Mucosa of gallbladder (tissue), 1 donor: ENCODE measurements at regions not wholly inside any gene's neighbourhood (a gene's known extent, or its start where the extent isn't known, plus 50 kb on each side); places are given as distances from the start of the nearest gene placed in this dataset.

ENCODE experiments used
- DNase-seq: peaks from one replicate; pipeline ENCODE4 v3.0.0-alpha.2; 2020; ENCODE audit warnings: low spot score
- donor health status: DM: no; HTN: no; CAD: no.

- DNase-seq = no peak
Measured at GRCh38 chr10:71069909-71070666, 142.3 kb upstream of the UNC5B start.

DNA sequence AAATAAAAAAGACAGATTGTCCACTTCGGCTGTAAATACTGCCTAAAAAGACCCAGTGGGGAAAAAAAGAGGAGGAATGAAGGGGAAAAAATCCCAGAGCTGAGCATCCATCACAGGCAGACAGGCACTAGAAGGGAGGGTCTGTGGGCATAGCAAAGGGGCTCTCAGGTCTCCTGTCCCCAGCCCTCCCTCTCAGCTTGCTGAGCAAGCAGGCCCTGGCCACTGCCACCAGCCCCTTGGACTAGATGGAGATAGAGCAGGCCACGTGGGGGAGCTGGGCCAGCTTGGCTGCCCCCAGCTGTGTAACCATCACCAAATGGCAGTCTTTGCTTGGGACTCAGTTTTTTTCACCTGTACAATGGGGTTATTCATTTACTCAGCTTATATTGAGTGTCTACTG is 141.6 kb upstream of the UNC5B start:
- DNase-seq = no peak

DNA sequence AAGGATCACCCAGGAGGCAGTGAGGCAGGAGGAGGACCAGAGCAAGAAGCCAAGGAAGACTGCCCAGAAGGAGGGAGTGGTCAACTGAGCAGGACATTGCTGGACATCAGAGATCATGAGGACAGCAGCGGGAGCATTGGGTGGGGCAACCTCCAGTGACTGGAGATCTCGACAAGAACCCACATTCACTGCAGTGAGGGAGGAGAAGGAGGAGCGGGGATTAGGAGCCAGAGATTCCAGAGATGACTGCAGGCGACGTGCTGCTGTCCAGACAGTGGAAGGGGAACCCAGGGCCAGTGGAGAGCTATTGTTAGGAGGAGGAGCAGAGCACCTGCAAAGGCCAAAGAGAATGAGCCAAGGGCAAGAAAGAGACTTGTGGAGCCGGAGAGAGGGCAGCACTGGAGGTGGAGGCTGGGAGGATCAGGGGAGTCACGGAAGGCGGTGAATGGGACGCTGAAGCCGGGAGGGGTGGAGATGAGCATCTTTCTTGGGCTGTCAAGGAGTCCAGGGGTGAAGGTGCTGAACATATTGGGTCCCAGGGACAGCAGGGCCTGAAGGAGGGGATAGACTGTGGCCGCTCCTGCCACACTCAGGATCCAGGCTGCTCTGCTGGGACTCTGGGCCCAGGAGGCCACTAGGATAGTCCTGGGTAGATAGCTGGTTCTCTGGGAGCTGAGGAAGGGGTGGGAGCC is 140.1 kb upstream of the UNC5B start:
- no peak for DNase-seq

GRCh38 chr10:71072823-71073210 is 139.6 kb upstream of the UNC5B start:
- DNase-seq = no peak

DNA sequence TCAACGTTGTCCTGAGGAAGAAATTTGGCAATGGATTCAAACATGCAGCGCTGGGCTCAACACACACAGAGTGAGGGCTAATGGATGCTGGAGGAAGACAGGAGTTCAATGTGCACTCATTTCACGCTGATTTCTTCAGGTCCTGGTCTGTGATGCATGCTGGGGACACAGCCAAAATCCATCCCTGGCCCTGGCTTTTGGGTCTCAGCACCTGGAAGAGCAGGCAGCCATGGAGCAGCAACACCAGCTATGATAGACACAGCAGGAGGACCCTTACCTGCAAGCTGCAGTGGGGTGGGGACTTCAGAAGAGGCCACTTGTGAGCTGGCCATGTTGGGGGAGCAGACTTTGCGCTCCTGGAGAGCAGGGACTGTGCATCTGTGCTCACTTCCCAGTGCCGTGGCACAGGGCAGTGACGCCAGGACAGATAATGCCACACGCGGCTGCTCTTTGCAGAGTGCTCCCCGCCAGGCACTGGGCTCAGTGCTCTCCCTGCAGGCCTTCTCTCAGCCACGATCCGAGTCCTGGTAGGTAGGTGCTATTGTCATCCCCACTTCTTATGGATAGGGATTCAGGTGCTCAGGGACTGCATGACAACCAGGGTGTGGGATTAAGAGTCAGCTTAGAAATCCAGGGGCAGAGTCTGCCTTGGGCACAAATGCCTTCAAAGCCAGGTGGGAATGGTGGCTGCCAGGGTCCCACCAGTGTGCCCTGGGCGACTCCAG is 138.8 kb upstream of the UNC5B start:
- DNase-seq = no peak

- no peak for DNase-seq
Measured at GRCh38 chr10:71074176-71074755, 138.1 kb upstream of the UNC5B start.

DNA sequence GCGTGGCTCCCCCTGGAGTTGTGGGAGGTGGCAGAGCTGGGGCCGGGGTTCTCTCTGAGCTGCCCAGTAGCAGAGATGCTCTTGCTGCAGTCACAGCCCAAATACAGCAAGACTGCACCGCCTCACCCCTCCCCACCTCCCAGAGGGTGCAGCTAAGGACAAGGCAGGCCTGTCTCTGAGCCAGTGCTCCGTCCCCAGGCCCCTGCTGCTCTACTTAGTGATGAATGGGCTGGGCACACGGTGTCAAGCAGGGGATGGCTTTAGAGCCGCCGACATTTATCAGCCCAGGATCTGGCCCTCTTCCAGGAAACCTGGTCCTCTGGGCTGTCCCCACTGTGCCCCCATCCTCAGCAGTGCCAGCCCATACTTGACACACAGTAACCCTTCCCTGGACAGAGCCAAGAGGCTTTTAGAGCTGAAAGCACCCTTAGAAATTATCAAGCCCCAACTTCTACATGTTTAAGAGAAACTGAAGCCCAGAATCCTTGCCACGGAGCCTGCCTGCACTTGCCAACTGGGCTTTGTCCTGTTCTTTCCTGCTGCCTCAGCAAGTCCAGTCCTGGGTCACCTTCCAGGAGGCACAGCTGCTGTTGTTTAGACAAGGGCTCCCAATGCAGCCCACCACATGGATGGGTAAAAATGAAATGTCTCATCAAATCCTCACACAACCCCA is 137.1 kb upstream of the UNC5B start:
- DNase-seq = no peak

- no peak for DNase-seq
Measured at GRCh38 chr10:71075759-71076472, 136.5 kb upstream of the UNC5B start.

DNA sequence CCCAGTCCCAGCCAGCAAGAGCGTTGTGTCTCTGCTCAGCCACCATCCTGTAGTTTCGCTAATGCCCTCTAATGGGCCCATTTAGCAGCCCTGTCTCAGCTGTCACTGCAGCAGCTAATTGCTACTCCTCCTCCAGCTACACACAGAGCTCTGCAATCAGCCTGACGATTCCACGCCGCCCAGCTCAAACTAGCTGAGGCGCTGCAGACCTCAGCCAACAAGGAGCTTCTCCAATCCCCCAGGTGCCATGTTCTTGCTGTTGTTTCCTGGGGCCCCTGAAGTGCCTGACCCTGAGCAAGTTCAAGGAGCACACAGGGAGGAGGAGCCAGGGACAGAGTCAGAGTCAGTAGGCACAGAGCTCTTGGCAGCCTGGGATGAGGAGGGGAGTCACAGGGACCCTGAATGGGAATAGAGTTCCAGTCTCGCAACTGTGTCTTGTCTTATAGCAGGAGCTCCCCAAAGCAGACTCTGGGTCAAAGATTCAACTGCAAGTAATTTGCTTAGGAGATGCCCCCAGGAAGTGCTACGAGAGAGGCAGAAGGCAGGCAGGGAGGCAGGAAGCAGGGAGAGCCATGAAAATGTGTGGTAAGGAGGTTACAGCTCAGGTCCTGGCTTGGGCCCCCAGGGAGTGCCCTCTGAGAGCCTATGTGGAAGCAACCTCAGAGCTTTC is 135.8 kb upstream of the UNC5B start:
- no peak for DNase-seq

- DNase-seq = no peak
Measured at GRCh38 chr10:71077143-71077581, 135.2 kb upstream of the UNC5B start.

GRCh38 chr10:71077796-71078453 is 134.4 kb upstream of the UNC5B start:
- DNase-seq = no peak

DNA sequence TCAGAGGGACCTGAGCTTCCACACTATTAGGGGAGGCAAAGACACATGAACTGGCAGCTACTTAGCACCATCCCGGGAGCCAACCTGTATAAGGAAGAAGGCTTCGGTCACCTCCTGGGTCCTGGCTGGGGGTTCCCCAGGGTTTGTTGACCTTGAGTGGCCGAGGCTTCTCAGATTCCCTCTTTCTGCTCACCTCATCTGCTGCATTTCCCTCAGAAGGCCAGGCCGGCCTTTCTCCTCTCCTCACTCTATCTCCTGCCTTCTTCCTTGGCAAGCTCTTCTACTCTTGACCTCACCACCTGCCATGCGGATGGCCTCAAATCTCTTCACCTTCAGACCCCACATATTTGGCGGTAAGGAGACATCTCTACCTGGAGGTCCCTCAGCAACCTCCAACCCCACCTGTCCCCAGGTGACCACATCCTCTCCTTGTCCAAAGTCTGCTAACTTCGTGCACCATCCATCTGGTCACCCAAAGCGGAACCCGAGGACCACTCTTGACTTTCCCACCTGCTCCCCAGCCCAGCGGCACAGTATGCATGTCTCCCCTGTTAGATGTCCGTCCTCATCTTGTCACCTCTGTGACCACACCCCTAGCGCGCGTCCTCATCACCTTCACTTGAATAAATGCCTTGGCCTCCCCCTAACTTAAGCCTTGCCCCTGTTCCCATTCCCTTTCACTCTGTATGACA is 133.8 kb upstream of the UNC5B start:
- no peak for DNase-seq

DNA sequence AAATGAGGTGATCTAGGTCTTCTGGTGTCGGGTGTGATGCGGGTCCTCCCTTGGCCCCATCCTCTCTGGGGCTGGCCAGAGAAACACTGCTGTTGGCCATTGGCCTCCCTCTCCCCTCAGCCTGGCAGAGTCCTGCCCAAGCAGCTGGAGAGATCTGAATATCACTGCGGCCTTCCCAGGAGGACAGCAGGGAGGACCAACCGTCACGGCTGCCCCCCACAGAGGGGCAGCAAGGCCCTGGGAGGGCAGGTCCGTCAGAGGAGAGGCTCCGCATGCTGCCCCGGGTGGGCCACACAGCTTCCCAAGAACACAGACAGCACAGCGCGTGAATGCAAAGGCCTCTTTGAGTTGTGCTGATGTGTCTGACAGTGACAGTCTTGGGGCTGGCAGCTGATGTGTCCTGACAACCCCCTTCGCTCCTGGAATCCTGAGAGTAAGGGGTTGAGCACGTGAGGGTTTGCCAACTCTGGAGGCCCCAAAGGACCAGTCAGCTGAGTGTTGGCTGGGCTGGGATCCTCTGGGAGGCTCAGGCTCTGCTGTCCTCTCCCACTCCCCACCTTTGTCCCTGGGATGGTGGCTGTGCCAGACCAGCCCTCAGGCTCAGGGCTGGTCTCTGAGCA is 132.5 kb upstream of the UNC5B start:
- no peak for DNase-seq

GRCh38 chr10:71080381-71081228 is 131.8 kb upstream of the UNC5B start:
- DNase-seq = no peak

DNA sequence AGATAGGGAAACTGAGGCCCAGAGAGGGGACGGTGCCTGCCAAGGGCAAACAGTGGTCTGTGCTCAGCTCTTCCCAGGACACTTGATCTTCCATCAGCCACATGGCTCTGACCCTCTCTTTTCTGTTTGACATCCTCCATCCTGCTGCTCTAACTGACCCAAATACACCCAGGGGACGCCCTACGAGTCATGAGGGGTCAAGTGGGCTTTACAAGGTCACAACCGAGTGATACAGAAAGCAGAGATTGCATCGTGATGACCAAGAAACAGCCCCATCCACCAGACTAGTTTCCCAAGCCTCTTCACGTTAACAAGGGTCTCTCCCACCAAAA is 131.2 kb upstream of the UNC5B start:
- DNase-seq = no peak

- DNase-seq = no peak
Measured at GRCh38 chr10:71081912-71082311, 130.5 kb upstream of the UNC5B start.

GRCh38 chr10:71082960-71083715 is 129.2 kb upstream of the UNC5B start:
- DNase-seq = no peak

GRCh38 chr10:71083716-71083975 is 128.7 kb upstream of the UNC5B start:
- DNase-seq = no peak
